HG03108 (cell line): ENCODE measurements at regions not wholly inside any gene's neighbourhood (a gene's known extent, or its start where the extent isn't known, plus 50 kb on each side); places are given as distances from the start of the nearest gene placed in this dataset.
"Not testable (repeated sequence)": the region's sequence is repeated elsewhere in the genome, so short reads cannot be mapped to it uniquely, and the experiment has no call there.

Source experiments
- ATAC-seq: cut with Tn5 transposase; IDR thresholded peaks from one replicate; pipeline ENCODE4 v1.9.1; 2021; ENCODE audit warnings: moderate library complexity; ENCODE audit not compliant: unreplicated experiment

DNA sequence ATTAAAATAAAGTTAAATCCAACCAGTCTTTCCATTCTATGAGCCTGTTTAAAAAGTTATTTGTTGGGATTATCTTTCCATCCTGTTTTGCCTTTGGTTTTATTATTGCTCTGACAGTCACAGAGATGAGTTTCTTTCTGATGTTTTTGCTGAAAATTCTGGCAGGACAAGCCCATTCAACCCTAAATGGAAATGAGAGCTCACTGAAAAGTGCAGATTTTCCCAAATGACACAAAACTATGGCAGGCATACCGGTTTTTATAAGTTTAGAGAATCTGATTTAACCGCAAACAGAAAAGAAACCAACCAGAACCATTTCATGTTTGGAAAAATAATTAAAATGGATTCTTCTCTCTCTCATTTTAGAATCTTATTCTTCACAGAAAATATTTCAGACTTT, 238.1 kb upstream of the SGO1 start:
- no peak for ATAC-seq

DNA sequence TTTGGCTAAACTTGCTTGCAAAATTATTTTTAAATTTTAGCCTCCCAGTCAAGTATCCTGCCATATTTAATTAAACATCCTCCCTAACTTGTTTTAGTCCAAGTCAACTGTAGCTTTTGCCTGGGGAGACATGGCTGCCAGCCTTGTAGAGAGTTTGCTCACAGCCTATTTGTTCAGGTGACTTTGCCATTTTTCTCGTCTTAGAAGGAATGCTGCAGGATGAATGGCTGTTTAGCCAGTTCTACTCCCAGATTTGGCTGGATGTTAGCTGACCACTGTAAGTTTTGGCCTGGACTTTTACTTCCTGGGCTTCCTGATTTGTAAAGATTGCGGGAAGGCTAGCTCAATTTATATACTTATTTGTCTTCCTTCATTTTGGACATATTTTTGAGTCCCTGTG, 236.4 kb upstream of the SGO1 start:
- ATAC-seq = no peak

DNA sequence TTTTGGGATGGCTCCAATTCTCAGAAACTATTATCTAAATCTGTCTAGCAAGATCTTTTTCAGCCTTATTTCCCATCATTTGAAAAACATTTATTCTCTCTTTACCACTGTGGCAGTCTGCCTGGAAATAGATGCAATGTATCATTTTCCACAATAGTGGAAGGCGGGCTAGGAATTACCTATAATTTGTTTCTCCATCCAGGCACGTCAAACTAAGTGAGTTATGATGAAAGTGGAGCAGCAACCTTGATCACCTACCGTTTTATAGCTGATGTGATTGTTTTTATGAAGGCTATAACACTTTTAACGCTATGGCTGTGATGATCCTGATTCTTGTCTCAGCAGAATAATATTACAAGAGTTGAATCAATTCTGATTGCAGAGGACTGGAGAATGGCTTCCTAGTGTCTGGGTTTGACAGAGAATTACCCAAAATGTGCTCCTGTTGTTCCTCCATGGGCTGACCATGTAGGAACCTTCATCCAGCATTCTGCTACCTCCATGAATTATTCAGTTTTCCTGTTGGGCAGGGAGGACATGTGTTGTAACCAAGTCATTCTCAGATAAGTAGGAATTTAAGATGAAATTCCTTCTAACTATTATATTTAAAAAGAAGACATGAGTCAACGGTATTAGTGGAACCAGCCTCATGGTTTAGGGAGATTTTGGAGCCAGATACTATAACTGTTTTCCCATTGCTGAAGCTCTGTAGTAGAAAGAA, 231.5 kb upstream of the SGO1 start:
- no peak for ATAC-seq

GRCh38 chr3:20406611-20407011, 220.6 kb upstream of the SGO1 start:
- no peak for ATAC-seq

GRCh38 chr3:20405744-20406143, 219.7 kb upstream of the SGO1 start:
- ATAC-seq = no peak

DNA sequence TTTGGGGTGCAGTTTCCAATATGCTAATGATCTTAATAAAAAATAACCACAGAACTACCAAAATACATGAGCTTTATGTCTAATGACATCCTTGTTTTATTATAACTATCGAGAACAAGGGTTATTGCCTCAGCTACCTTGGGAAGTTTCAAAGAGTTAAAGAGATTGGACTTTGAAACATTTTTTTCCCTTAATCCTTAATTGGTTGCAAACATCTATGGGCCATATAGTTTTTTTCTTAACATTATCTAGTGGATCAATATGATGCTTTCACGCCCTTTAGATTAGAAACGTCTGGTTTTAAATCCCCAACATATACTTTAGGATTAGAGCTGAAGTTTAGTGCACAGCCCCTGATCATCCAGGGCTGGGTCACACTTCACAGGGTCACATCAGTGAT, 219.2 kb upstream of the SGO1 start:
- ATAC-seq = no peak

- no peak for ATAC-seq
Observed at GRCh38 chr3:20404741-20405100, 218.7 kb upstream of the SGO1 start.

DNA sequence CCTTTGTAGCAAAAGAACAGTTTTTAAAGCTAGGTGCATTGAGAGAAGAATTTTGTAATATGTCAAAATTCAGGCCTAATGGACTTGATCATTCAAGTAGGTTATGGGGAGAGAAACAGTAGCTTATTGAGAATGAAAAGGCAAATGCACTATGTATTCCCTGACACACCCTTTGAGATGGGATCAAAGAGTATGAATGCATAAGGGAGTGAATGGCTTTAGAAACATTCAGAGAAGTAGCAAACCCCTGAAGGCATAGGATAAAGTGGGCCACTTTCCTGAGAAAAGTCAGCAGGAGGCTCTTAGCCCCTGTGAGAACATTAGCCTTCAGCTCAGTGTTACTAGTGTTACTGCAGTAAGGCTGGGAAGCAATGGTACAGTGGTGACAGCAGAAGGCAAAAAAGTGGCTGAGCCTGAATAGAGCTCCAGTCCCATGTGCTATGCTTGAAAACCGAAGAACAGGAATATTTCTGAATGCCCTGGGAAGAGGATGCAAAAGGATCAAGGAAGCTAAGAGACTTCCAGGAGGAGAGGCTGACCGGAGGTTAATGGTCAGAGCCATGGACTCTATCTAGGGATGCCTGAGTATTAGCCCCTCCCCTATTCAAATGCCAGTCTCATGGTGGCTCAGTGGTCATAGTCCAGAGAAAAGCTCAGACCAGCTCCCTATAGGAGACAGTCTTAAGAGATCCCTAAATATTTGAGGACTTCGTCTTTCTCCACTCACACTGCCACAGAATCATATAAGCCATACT, 218.2 kb upstream of the SGO1 start:
- ATAC-seq = no peak

DNA sequence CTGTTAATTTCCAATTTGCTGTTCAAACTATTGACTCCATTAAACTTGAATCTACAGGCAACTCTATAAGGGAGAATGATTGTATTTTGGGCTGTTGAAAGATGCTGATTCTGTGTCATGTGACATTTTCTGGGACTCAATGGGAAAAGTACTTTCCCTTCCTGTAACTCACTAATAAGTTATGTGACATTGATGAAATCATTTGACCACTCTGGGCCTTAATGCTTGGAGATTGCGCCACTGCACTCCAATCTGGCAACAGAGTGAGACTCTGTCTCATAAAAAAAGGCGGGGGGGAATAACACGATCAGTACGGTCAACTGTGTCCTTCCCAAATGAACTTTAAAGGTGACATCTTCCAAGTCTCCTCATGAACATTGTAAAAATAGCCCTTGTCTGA, 215.2 kb upstream of the SGO1 start:
- no peak for ATAC-seq

- ATAC-seq = no peak
Observed at GRCh38 chr3:20400686-20401085, 214.7 kb upstream of the SGO1 start.

- ATAC-seq = no peak
Observed at GRCh38 chr3:20400281-20400680, 214.3 kb upstream of the SGO1 start.

GRCh38 chr3:20396335-20396734, 210.3 kb upstream of the SGO1 start:
- no peak for ATAC-seq

DNA sequence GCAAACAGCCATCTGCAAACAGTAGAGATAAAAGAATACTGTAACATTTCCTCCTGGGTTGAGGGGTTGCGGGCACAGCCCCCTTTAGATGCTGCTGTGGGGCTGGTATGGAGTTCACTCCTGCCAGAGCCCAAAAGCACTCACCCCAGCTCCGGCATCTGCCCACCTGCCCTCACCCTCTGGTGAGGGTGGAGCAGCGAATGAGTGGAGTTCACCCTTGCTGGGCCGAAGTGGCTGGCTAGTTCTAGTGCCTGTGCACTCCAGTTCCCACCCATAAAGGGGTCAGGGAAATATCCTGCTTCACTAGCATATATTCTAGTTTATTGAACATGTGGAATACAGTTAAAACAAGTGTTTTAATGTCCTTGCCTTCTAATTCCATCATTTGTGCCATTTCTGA, 209.7 kb upstream of the SGO1 start:
- ATAC-seq = no peak

GRCh38 chr3:20394243-20394642, 208.2 kb upstream of the SGO1 start:
- ATAC-seq = no peak

GRCh38 chr3:20391644-20392043, 205.6 kb upstream of the SGO1 start:
- no peak for ATAC-seq

DNA sequence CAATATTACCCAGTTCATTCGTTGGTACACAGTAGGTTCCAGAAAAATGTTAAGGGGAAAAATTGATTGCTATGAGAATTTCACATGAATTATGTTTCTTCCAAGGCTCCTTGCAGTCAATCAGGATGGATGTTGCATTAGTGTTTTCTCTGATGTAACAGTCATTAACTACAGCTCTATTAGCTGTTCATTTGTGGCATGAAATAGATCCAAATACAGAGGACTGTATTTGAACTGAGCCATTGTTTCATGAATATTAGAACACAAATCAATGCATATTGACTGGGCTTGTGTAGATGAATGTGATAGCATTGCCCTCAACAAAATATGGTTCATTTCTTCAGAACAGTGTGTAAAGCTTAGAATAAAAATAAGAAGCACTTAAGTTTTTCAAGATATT, 203.0 kb upstream of the SGO1 start:
- ATAC-seq = no peak

GRCh38 chr3:20380295-20380694, 194.3 kb upstream of the SGO1 start:
- no peak for ATAC-seq

DNA sequence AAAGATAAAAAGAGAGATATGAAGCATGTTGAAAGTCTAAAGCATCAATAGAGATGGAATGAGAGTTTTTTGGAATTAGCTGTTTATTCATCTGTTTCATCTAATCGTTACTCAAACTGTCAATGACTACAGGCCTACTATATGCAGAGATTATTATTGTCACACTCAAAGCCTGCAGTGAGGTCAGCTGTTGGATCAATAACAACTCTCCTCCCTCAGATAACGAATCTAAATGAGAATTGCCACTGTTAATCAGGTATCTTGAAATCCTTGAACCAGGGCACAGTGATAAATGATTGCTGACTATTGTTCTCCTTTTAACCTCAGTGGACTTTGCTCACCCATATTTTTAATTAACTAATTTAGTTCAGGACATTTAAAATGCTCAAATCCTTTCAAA, 192.3 kb upstream of the SGO1 start:
- ATAC-seq = no peak

DNA sequence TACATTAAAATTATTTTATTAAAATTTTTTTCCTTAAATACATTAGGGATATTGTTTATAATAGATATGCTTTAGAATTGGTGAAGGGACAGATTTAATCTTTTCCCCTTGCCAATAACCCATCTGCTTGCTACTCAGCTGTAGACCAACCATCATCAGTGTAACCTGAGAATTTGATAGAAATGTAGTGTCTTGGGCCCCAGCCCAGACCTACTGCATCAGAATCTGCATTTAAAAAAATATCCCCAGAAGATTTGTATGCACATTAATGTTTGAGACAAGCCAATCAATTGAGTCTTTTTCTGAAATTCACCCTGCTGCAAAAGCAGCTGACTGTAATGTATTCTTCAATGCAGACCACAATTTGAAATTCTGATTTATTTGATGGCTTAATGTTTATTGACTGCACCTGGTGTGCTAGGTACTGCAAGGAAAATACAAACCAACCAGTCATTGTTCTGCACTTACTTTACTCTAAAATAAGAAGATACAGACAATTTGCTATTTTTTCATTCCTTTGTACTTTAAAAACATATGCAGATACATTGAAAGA, 190.7 kb upstream of the SGO1 start:
- no peak for ATAC-seq

GRCh38 chr3:20375302-20375701, 189.3 kb upstream of the SGO1 start:
- ATAC-seq = no peak

- ATAC-seq = not testable (repeated sequence)
Observed at GRCh38 chr3:20370273-20371063, 184.5 kb upstream of the SGO1 start.

- ATAC-seq = no peak
Observed at GRCh38 chr3:20361000-20361399, 175.0 kb upstream of the SGO1 start.
